HFF-Myc (cell line): ENCODE measurements at regions not wholly inside any gene's neighbourhood (a gene's known extent, or its start where the extent isn't known, plus 50 kb on each side); places are given as distances from the start of the nearest gene placed in this dataset.

Experiments
- DNase-seq: peaks from one replicate; pipeline ENCODE4 v3.0.0-alpha.2; 2011; ENCODE audit warnings: low read depth; ENCODE audit errors: extremely low read depth
- H3K4me3 ChIP-seq: replicated peaks from 2 replicates; pipeline ENCODE4 v1.5.1; 2011; ENCODE audit warnings: low read depth, mild to moderate bottlenecking, control low read depth, low read length
- TF ChIP-seq, protein P1 (sequence below): IDR thresholded peaks from 2 replicates; pipeline ENCODE4 v1.5.1; 2012; ENCODE audit warnings: mild to moderate bottlenecking, low read depth, low read length, control low read depth; ENCODE audit errors: missing control alignments

DNA sequence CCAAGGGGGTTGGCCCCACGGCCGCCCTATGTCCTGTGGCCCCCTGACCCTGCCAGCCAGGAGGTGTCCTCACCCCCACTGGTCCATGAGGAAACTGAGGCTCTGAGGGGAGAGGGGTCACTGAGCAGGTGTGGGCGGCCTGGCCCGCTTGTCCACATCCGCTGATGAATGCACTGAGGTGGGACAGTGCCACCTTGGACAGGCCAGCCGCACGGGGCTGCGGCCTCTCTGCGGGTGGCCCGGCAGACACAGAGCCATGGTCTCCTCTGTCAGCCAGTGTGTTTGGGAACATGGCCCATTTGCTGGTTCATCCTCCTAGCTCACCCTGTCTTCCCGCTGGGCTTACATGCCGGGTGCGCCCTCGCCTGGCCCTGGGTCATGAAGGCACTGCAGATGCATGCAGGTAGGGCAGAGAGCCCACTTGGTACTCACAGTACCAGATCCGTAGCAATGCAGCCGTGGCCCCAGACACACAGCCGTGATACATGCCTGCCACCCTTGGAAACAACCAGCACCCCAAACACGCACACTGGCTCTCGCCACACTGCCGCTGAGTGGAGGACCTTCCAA lies 93.9 kb downstream of the ENGASE start:
- no peak for DNase-seq
- TF ChIP-seq, protein P1, sequence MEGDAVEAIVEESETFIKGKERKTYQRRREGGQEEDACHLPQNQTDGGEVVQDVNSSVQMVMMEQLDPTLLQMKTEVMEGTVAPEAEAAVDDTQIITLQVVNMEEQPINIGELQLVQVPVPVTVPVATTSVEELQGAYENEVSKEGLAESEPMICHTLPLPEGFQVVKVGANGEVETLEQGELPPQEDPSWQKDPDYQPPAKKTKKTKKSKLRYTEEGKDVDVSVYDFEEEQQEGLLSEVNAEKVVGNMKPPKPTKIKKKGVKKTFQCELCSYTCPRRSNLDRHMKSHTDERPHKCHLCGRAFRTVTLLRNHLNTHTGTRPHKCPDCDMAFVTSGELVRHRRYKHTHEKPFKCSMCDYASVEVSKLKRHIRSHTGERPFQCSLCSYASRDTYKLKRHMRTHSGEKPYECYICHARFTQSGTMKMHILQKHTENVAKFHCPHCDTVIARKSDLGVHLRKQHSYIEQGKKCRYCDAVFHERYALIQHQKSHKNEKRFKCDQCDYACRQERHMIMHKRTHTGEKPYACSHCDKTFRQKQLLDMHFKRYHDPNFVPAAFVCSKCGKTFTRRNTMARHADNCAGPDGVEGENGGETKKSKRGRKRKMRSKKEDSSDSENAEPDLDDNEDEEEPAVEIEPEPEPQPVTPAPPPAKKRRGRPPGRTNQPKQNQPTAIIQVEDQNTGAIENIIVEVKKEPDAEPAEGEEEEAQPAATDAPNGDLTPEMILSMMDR, result no peak
- H3K4me3 ChIP-seq, result no peak overlapping the region

DNA sequence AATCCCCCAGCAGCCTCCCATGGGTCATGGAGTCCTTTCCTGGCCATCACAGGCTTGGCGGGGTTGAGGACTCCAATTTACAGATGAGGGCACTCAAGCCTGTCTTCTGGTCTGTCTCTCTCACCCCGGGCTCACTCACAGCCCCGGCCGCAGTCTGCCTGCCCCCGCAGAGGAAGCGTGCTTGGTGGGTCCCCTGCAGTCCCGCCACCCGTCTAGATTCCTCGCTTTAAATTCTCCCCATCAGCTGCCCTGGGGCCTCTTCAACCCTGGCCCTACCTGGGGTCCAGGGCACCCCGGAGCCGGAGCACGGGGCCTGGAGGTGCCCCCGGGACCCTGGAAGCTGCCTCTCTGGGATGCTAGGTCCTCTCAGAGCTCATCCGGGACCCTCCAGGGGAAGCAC lies 92.9 kb downstream of the ENGASE start:
- TF ChIP-seq, protein P1, result no peak
- no peak overlapping the region for H3K4me3 ChIP-seq
- no peak for DNase-seq

DNA sequence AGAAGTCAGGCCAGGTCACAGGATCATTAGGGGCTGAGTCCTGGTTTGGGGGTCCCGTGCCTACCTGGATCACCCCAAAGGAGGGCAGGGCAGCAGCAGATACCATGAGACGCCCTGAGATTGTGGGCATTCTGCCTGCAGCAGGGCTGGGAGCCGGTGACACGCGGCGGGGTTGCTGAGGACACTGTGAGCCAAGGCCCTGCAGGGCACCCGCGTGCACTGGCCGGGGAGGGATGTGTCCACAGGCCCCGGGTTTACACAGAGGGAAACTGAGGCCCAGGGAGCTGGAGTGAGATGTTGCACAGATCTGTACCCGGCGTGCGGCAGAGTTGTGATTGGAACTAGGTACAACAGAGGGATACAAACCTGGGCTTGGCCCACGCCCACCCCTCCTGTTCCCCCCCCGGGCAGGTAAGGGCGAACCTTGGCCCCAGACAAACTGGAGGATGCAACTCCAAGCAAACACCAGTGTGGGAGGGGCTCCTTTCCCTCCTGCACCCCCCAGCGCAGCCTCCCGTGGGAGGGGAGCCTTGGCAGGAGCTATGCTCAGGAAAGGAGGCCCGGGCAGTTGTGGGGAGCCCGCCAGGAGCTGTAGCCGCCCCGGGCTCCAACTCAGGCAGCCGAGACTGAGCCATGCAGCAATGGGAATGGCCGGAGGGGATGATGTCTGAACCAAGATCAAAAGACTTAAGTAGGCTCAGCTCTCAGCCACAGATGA lies 91.3 kb downstream of the ENGASE start:
- TF ChIP-seq, protein P1, result no peak
- no peak overlapping the region for H3K4me3 ChIP-seq
- no peak for DNase-seq

DNA sequence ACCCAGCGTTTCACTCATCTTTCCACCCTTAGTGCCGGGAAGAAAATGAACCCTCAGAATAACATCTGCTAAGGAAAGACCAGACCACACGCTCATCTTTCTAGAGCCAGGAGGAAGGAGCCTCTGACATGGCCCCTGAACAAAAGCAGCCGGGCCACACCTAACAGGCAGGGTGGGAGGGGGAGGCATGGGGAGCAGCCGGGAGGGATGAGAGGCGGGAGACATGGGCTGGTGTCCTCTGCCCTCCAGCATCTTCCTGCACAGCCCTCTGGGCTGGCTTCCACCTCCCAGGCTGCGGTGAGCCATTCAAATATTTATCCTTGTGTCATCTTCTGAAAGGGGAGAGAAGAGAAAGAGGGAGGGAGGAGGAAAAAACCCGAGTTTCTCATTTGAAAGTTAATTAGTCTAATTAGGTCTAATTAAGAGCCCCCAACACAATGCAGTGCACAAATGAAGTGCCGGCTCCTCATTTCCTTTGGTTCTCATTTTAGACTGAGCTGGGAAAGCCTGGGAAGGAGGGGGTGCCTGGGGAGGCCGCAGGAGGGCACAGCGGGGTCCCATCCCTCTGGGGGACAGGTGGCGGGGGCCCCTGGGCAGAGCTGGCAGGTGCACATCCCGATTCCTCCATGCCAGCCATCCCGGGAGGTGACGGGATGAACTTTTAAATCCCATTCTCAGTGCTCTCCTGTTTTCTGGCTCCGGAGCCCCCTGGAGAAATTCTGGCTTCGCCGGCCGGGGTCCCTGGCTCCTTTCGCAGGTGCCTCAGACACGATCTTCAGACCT lies 90.5 kb downstream of the ENGASE start:
- TF ChIP-seq, protein P1, result no peak
- no peak for DNase-seq
- no peak overlapping the region for H3K4me3 ChIP-seq

DNA sequence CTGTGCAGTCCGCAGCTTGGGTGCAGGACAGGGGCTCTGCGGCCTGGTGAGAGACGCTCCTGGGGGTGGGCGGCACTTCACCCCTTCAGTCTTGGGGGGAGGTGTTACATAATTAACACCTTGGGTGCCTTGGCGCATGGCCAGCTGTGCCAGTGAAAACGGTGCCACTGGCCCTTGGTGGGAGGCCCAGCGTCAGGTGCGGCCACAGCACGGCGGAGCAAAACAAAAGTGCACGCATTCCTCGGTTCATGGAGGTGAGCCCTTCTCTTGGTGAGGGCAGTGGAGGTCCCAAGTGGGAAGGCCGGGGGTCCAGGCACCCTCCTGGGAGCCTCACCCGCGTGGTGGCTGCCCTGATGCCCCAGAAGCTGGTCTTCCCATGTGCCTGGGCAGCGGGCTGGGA lies 89.8 kb downstream of the ENGASE start:
- DNase-seq, result no peak
- H3K4me3 ChIP-seq, result no peak overlapping the region
- TF ChIP-seq, protein P1, result no peak

DNA sequence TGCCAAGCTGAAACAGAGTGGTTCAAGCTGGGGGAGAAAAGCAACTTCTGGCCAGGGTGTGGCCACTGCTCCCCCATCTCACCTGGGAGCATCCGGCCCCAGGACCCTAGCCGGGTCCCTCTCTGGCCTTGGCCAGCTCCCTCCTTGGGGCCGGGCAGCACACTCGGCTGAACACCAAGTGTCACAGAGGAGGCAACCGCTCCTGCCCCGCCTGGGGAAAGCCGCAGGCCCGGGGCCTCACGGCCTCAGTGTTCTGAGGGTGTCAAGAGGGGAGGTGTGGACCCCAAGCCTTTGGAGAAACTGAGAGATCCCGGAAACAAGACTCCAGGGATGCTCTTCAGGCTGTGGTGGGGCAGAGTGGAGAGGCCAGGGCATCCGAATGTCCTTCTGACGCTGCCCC lies 88.4 kb downstream of the ENGASE start:
- TF ChIP-seq, protein P1, result no peak
- DNase-seq, result no peak
- H3K4me3 ChIP-seq, result no peak overlapping the region
